WTC11 (cell line): ENCODE measurements at regions not wholly inside any gene's neighbourhood (a gene's known extent, or its start where the extent isn't known, plus 50 kb on each side); places are given as distances from the start of the nearest gene placed in this dataset.

Experiments
- ATAC-seq: fragments of 200-7000 bp; cut with Tn5 transposase; 2 replicates; pipeline ENCODE4 v1.10.0; 2021; ENCODE audit warnings: mild to moderate bottlenecking, moderate library complexity
- CTCF ChIA-PET: fragments of 300-600 bp; sonication (Branson Sonifier 250); formaldehyde crosslinking; loops from one replicate; lab custom pipeline; 2021; ENCODE audit warnings: antibody characterized with exemption; lab: Charles Lee
- POLR2A ChIA-PET: fragments of 350-600 bp; sonication (Branson Sonifier 250); formaldehyde crosslinking; loops from one replicate; lab custom pipeline; 2021; ENCODE audit warnings: antibody characterized with exemption; lab: Charles Lee
- DNase-seq: peaks from one replicate; pipeline ENCODE4 v3.0.0; 2021; ENCODE audit warnings: low spot score
- H3K27ac Mint-ChIP-seq: 2 replicates; pipeline ENCODE4 v1.8.0; 2021; ENCODE audit warnings: mixed read lengths
- H3K27me3 Mint-ChIP-seq: 2 replicates; pipeline ENCODE4 v1.8.0; 2021; ENCODE audit warnings: low read depth, mild to moderate bottlenecking, moderate library complexity, mixed read lengths
- H3K36me3 Mint-ChIP-seq: 2 replicates; pipeline ENCODE4 v1.8.0; 2021; ENCODE audit warnings: mixed read lengths
- H3K4me1 Mint-ChIP-seq: 2 replicates; pipeline ENCODE4 v1.8.0; 2022; ENCODE audit warnings: mixed read lengths
- H3K4me3 Mint-ChIP-seq: 2 replicates; pipeline ENCODE4 v1.8.0; 2021; ENCODE audit warnings: mild to moderate bottlenecking, moderate library complexity, mixed read lengths
- H3K9me3 Mint-ChIP-seq: 2 replicates; pipeline ENCODE4 v1.8.0; 2021; ENCODE audit warnings: mixed read lengths
- ATF2 ChIP-seq: sonication (generic); formaldehyde crosslinking; IDR thresholded peaks from 2 replicates; pipeline ENCODE4 v1.8.1; 2022; ENCODE audit warnings: low read depth, missing genetic modification reagents, borderline replicate concordance
- ELF4 ChIP-seq: sonication (generic); formaldehyde crosslinking; IDR thresholded peaks from 2 replicates; pipeline ENCODE4 v1.8.1; 2022; ENCODE audit warnings: low read depth, mild to moderate bottlenecking, moderate library complexity, missing genetic modification reagents
- EMX1 ChIP-seq: fragments of 250-450 bp; sonication (Bioruptor Pico); IDR thresholded peaks from 2 replicates; pipeline ENCODE4 v1.8.0; 2021; ENCODE audit warnings: mild to moderate bottlenecking
- FOXK1 ChIP-seq: sonication (generic); formaldehyde crosslinking; IDR thresholded peaks from 2 replicates; pipeline ENCODE4 v1.8.0; 2022; ENCODE audit warnings: mild to moderate bottlenecking, moderate library complexity, missing genetic modification reagents
- HMGA2 ChIP-seq: fragments of 250-450 bp; sonication (Bioruptor Pico); IDR thresholded peaks from 2 replicates; pipeline ENCODE4 v1.4.0; 2021; ENCODE audit warnings: mild to moderate bottlenecking, moderate library complexity
- HMGXB4 ChIP-seq: sonication (generic); formaldehyde crosslinking; IDR thresholded peaks from 2 replicates; pipeline ENCODE4 v1.8.1; 2023; ENCODE audit warnings: mild to moderate bottlenecking, moderate library complexity, missing genetic modification reagents
- JUN ChIP-seq: sonication (generic); formaldehyde crosslinking; IDR thresholded peaks from 2 replicates; pipeline ENCODE4 v1.8.0; 2023; ENCODE audit warnings: mild to moderate bottlenecking, missing genetic modification reagents
- KAT7 ChIP-seq: sonication (generic); formaldehyde crosslinking; IDR thresholded peaks from 2 replicates; pipeline ENCODE4 v1.8.1; 2023; ENCODE audit warnings: missing genetic modification reagents, mild to moderate bottlenecking, borderline replicate concordance
- NR1H2 ChIP-seq: sonication (generic); formaldehyde crosslinking; IDR thresholded peaks from 2 replicates; pipeline ENCODE4 v1.9.0; 2021; ENCODE audit warnings: mild to moderate bottlenecking, moderate library complexity, missing genetic modification reagents
- PRDM15 ChIP-seq: sonication (generic); formaldehyde crosslinking; IDR thresholded peaks from 2 replicates; pipeline ENCODE4 v1.8.0; 2022; ENCODE audit warnings: missing genetic modification reagents
- SP1 ChIP-seq: sonication (generic); formaldehyde crosslinking; conservative IDR thresholded peaks from 2 replicates; pipeline ENCODE4 v1.8.1; 2022; ENCODE audit warnings: missing genetic modification reagents
- TP53 ChIP-seq: sonication (generic); formaldehyde crosslinking; IDR thresholded peaks from 2 replicates; pipeline ENCODE4 v1.8.1; 2023; ENCODE audit warnings: mild to moderate bottlenecking, missing genetic modification reagents
- ZBTB21 ChIP-seq: sonication (generic); formaldehyde crosslinking; IDR thresholded peaks from 2 replicates; pipeline ENCODE4 v1.8.1; 2023; ENCODE audit warnings: mild to moderate bottlenecking, missing genetic modification reagents, borderline replicate concordance
- ZNF232 ChIP-seq: sonication (generic); formaldehyde crosslinking; IDR thresholded peaks from 2 replicates; pipeline ENCODE4 v1.8.0; 2022; ENCODE audit warnings: mild to moderate bottlenecking, missing genetic modification reagents
- ZNF281 ChIP-seq: sonication (generic); formaldehyde crosslinking; IDR thresholded peaks from 2 replicates; pipeline ENCODE4 v1.8.0; 2023; ENCODE audit warnings: mild to moderate bottlenecking, missing genetic modification reagents
- ZNF416 ChIP-seq: fragments of 250-450 bp; sonication (Bioruptor Pico); IDR thresholded peaks from 2 replicates; pipeline ENCODE4 v1.9.0; 2021; ENCODE audit warnings: mild to moderate bottlenecking, inconsistent platforms
- ZNF532 ChIP-seq: fragments of 250-450 bp; sonication (Bioruptor Pico); IDR thresholded peaks from 2 replicates; pipeline ENCODE4 v1.9.0; 2021; ENCODE audit warnings: mild to moderate bottlenecking, borderline replicate concordance

- ChIA-PET CTCF (no interaction called here), POLR2A (no interaction called here)
- ATAC-seq (no peak), DNase-seq (no peak)
- no peaks in the 10 kb centered on the region for H3K36me3 Mint-ChIP-seq
- peaks cover 48% of the 10 kb centered on the region for H3K4me1 Mint-ChIP-seq
- no peaks in the 10 kb centered on the region for H3K9me3 Mint-ChIP-seq
- TF ChIP-seq ZNF281 (CRISPR knock-in tag) (no peak), PRDM15 (CRISPR knock-in tag) (no peak), EMX1 (no peak), JUN (CRISPR knock-in tag) (no peak), TP53 (CRISPR knock-in tag) (no peak), NR1H2 (CRISPR knock-in tag) (no peak), ATF2 (no peak), HMGXB4 (no peak), HMGA2 (no peak), ZNF532 (CRISPR knock-in tag) (no peak), ZBTB21 (no peak), KAT7 (CRISPR knock-in tag) (no peak), SP1 (CRISPR knock-in tag) (no peak), FOXK1 (CRISPR knock-in tag) (no peak), ZNF232 (CRISPR knock-in tag) (no peak), ZNF416 (CRISPR knock-in tag) (no peak), ELF4 (CRISPR knock-in tag) (no peak)
- H3K27ac Mint-ChIP-seq, result no peak overlapping the region
- no peaks in the 10 kb centered on the region for H3K27me3 Mint-ChIP-seq
- no peak overlapping the region for H3K4me3 Mint-ChIP-seq
Measured at GRCh38 chr12:92036061-92036620, 109.5 kb downstream of the BTG1 start.
